CD4-positive, alpha-beta T cell (primary cell): ENCODE measurements at regions not wholly inside any gene's neighbourhood (a gene's known extent, or its start where the extent isn't known, plus 50 kb on each side); places are given as distances from the start of the nearest gene placed in this dataset.

ENCODE experiments used
- ATAC-seq: fragments of 200-7000 bp; cut with Tn5 transposase; one replicate; pipeline ENCODE4 v1.10.0; 2022; ENCODE audit warnings: mild to moderate bottlenecking; ENCODE audit not compliant: poor library complexity
- CTCF ChIA-PET: fragments of 350-600 bp; sonication (Branson Sonifier 250); formaldehyde crosslinking; loops from one replicate; lab custom pipeline; 2021; ENCODE audit warnings: antibody characterized with exemption, inconsistent platforms; lab: Charles Lee
- POLR2A ChIA-PET: fragments of 350-600 bp; sonication (Branson Sonifier 250); formaldehyde crosslinking; loops from one replicate; lab custom pipeline; 2021; ENCODE audit warnings: antibody characterized with exemption, inconsistent platforms; lab: Charles Lee
- DNase-seq, 14 experiments: peaks; one replicate each; pipeline ENCODE4 v3.0.0-alpha.2; 2013 to 2020; ENCODE audit warnings: mixed read lengths in 2 of 14
- H3K27ac ChIP-seq, 2 donors: one replicate each; pipeline versions ENCODE4 v1.5.1 to v1.7.0; 2013; ENCODE audit warnings: low read length in 2 of 2, low read depth in 1 of 2, mild to moderate bottlenecking in 1 of 2
- H3K27me3 ChIP-seq, 2 experiments: 1 replicate in 1 of 2; 2 replicates in 1 of 2; pipeline versions ENCODE4 v1.6.1 to v1.7.0; 2013; ENCODE audit warnings: low read length in 2 of 2, control low read depth in 1 of 2, mild to moderate bottlenecking in 1 of 2, moderate library complexity in 1 of 2; ENCODE audit not compliant: insufficient read depth in 2 of 2, control insufficient read depth in 1 of 2
- H3K36me3 ChIP-seq: one replicate; pipeline ENCODE4 v1.6.1; 2013; ENCODE audit warnings: low read length, control low read depth; ENCODE audit not compliant: insufficient read depth
- H3K4me1 ChIP-seq: one replicate; pipeline ENCODE4 v1.6.1; 2013; ENCODE audit warnings: low read length, control low read depth; ENCODE audit not compliant: insufficient read depth
- H3K4me3 ChIP-seq: one replicate; pipeline ENCODE4 v1.5.1; 2013; ENCODE audit warnings: mild to moderate bottlenecking, low read length, moderate library complexity
- H3K9me3 ChIP-seq, 2 experiments: 1 replicate in 1 of 2; 2 replicates in 1 of 2; pipeline versions ENCODE4 v1.6.1 to v1.7.0; 2013; ENCODE audit warnings: low read length in 2 of 2, mild to moderate bottlenecking in 2 of 2, control low read depth in 1 of 2, moderate library complexity in 1 of 2; ENCODE audit not compliant: control insufficient read depth in 1 of 2, insufficient read depth in 1 of 2
- H3K27ac Mint-ChIP-seq: one replicate; pipeline ENCODE4 v1.8.0; 2020; ENCODE audit warnings: mixed read lengths
- H3K27me3 Mint-ChIP-seq: one replicate; pipeline ENCODE4 v1.8.0; 2021; ENCODE audit warnings: mixed read lengths
- H3K36me3 Mint-ChIP-seq: one replicate; pipeline ENCODE4 v1.8.0; 2021; ENCODE audit warnings: low read depth, mixed read lengths
- H3K4me1 Mint-ChIP-seq: one replicate; pipeline ENCODE4 v1.8.0; 2021; ENCODE audit warnings: low read depth, mixed read lengths
- H3K4me3 Mint-ChIP-seq: one replicate; pipeline ENCODE4 v1.8.0; 2020; ENCODE audit warnings: mild to moderate bottlenecking, mixed read lengths
- H3K9me3 Mint-ChIP-seq: one replicate; pipeline ENCODE4 v1.8.0; 2020; ENCODE audit warnings: mixed read lengths
- intact Hi-C, 2 experiments: fragments of 100-400 bp; cut with DNase I in 1 of 2; cut with micrococcal nuclease in 1 of 2; formaldehyde crosslinking; loops; one replicate each; pipeline versions ENCODE4 v1.15.1 to v1.9.0; 2023 to 2025; cut with DNase I, micrococcal nuclease
- TF ChIP-seq, protein P1 (sequence below): fragments of 200-600 bp; IDR thresholded peaks from one replicate; pipeline ENCODE4 v1.8.0; 2022; ENCODE audit warnings: antibody characterized with exemption, mild to moderate bottlenecking

DNA sequence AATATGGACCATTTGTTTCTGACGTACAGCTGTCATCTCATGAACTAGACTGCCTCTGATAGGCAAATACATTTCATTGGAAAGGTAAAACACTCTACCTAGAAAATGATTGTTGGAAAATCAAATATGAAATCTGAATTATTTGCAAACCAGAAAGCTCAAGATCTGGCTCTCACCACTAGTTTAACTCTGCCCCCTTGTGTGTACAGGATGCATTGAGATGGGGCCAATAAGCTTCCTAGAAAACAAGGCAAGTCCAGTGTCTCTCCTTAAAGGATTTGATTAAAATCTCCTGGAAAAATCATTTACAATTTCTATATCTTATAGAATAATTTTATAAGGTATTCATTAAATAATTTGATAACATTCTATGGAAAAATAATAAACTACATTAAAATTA is 311.9 kb upstream of the ANKH start:
- H3K9me3 ChIP-seq: peaks cover 0 to 4% of the 10 kb centered on the region in 2 experiments
- no peak overlapping the region for H3K27ac ChIP-seq
- Mint-ChIP-seq H3K27me3 (no peaks in the 10 kb centered on the region), H3K27ac (no peak overlapping the region), H3K4me1 (no peaks in the 10 kb centered on the region), H3K9me3 (peaks cover 19% of the 10 kb centered on the region), H3K4me3 (no peak overlapping the region), H3K36me3 (no peaks in the 10 kb centered on the region)
- TF ChIP-seq, protein P1, sequence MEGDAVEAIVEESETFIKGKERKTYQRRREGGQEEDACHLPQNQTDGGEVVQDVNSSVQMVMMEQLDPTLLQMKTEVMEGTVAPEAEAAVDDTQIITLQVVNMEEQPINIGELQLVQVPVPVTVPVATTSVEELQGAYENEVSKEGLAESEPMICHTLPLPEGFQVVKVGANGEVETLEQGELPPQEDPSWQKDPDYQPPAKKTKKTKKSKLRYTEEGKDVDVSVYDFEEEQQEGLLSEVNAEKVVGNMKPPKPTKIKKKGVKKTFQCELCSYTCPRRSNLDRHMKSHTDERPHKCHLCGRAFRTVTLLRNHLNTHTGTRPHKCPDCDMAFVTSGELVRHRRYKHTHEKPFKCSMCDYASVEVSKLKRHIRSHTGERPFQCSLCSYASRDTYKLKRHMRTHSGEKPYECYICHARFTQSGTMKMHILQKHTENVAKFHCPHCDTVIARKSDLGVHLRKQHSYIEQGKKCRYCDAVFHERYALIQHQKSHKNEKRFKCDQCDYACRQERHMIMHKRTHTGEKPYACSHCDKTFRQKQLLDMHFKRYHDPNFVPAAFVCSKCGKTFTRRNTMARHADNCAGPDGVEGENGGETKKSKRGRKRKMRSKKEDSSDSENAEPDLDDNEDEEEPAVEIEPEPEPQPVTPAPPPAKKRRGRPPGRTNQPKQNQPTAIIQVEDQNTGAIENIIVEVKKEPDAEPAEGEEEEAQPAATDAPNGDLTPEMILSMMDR: no peak
- DNase-seq (no peak), ATAC-seq (no peak)
- no peaks in the 10 kb centered on the region for H3K27me3 ChIP-seq
- CTCF ChIA-PET: no interaction called here
- H3K4me1 ChIP-seq: no peaks in the 10 kb centered on the region
- no peaks in the 10 kb centered on the region for H3K36me3 ChIP-seq
- intact Hi-C loops: no loop called here
- no peak overlapping the region for H3K4me3 ChIP-seq
- POLR2A ChIA-PET: no interaction called here

DNA sequence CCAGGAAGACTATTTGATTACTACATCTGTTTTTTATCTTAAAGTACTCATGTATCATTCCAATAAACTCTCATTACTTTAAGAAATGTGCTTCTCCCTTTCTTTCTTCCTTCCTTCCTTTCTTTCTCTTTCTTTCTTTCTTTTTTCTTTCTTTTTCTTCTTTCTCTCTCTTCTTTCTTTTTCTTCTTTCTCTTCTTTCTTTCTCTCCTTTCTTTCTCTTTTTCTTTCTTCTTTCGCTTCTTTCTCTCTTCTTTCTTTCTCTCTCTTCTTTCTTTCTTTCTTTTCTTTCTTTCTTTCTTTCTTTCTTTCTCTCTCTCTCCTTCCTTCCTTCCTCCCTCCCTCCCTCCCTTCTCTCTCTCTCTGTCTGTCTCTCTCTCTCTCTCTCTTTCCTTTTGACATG is 298.6 kb upstream of the ANKH start:
- ChIA-PET CTCF (no interaction called here), POLR2A (no interaction called here)
- TF ChIP-seq, protein P1: no peak
- no peak overlapping the region for H3K4me3 Mint-ChIP-seq
- intact Hi-C loops: no loop called here
- no peak overlapping the region for H3K27ac ChIP-seq
- H3K4me1 Mint-ChIP-seq: no peaks in the 10 kb centered on the region
- no peaks in the 10 kb centered on the region for H3K27me3 ChIP-seq
- H3K9me3 Mint-ChIP-seq: peaks cover 14% of the 10 kb centered on the region
- H3K36me3 ChIP-seq: no peaks in the 10 kb centered on the region
- no peaks in the 10 kb centered on the region for H3K27me3 Mint-ChIP-seq
- peaks cover 7% of the 10 kb centered on the region for H3K36me3 Mint-ChIP-seq
- DNase-seq (no peak), ATAC-seq (no peak)
- no peak overlapping the region for H3K27ac Mint-ChIP-seq
- no peaks in the 10 kb centered on the region for H3K4me1 ChIP-seq
- H3K9me3 ChIP-seq: peaks cover 11 to 16% of the 10 kb centered on the region in 2 experiments
- no peak overlapping the region for H3K4me3 ChIP-seq

DNA sequence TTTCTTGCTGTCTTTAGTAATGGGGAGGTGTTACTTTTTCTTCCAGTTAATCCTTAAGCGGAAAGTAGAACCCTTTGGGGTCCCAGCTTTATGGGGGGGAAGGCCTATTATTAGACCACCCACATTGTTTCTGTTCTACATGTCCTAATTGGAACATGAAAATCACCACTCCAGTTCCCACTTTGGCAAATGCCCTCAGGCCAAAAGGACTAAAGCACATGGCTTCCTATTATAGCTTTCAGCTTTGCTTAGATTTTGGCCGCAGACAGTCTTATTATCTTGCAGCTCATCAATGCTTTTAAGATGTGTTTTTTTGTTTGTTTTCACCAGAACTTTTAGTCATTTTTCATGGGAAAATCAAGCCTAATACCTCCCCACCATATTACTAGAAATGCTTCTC is 296.8 kb upstream of the ANKH start:
- ChIA-PET CTCF (no interaction called here), POLR2A (no interaction called here)
- DNase-seq (no peak), ATAC-seq (no peak)
- no peaks in the 10 kb centered on the region for H3K27me3 ChIP-seq
- Mint-ChIP-seq H3K9me3 (peaks cover 16% of the 10 kb centered on the region), H3K27ac (no peak overlapping the region), H3K36me3 (peaks cover 7% of the 10 kb centered on the region), H3K4me1 (no peaks in the 10 kb centered on the region), H3K4me3 (no peak overlapping the region), H3K27me3 (no peaks in the 10 kb centered on the region)
- no peak overlapping the region for H3K27ac ChIP-seq
- H3K4me1 ChIP-seq: no peaks in the 10 kb centered on the region
- TF ChIP-seq, protein P1: no peak
- intact Hi-C loops: no loop called here
- H3K9me3 ChIP-seq: peaks cover 0 to 4% of the 10 kb centered on the region in 2 experiments
- no peaks in the 10 kb centered on the region for H3K36me3 ChIP-seq
- no peak overlapping the region for H3K4me3 ChIP-seq
